ENCODE measurements at regions not wholly inside any gene's neighbourhood (a gene's known extent, or its start where the extent isn't known, plus 50 kb on each side); places are given as distances from the start of the nearest gene placed in this dataset.

DNA sequence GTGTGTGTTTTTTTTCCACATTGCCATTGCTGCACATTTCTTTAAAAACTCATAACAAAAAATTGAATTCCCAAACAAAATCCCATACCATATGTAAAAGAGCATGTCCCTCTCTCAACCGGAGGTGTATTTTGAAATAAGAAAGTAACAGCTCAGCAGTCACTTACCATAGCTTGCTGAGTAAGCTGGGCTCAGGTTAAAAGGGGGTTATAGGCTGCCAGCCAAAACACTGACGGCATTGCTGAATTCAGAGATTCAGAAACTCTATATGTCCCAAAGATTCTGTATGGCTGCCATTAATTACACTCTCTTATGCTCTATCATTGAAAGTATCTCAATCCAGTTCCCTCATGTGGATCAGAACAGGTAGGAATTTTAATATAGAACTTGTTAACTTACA lies 276.0 kb downstream of the FOXG1 start:
- H3K36me3 Mint-ChIP-seq, result no peaks in the 10 kb centered on the region
- H3K4me1 Mint-ChIP-seq, result no peaks in the 10 kb centered on the region
- DNase-seq (ENCODE audit: low spot score in 2 of 2) (no peak), ATAC-seq (no peak)
- no peak overlapping the region for H3K4me3 Mint-ChIP-seq
- no peak overlapping the region for H3K27ac Mint-ChIP-seq
- H3K9me3 Mint-ChIP-seq, result peaks cover 15% of the 10 kb centered on the region

DNA sequence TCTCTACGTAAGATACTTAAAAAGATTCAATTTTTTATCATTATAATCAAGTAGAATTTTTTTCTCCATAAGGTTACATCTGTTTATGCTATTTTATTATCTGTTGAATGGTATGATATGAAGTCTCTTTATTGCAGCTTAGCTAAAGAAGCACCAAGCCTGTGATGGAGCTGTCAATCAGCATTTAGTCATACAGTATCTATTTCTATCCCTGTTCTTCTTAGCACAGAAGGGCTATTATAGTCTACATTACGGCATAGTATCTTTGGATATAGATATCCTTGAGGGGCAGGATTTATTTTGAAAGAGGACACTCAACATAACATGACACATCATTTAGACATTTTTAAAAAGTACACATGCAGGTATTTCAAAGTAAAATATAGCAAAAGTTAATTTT lies 277.1 kb downstream of the FOXG1 start:
- H3K27ac Mint-ChIP-seq, result no peak overlapping the region
- DNase-seq (ENCODE audit: low spot score in 2 of 2), result no peak

DNA sequence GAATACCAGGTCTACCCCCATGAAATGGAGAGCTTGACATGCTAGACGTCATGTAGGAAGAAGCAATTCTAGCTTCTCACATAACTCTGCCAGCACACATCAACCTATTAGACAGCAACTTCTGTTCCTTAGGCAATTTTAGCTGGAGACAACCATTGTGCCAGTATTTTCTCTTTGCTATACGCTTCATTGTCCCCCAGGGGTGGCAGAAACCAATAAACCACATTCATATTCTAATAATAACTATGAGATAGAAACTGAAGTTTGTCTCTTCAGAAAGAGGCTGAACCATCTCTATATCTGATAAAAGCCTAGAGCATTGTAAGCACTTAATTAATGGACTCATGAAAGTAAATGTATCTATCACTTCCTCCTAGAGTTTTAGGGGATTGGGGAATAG lies 278.6 kb downstream of the FOXG1 start:
- Mint-ChIP-seq H3K9me3 (peaks cover 27% of the 10 kb centered on the region), H3K36me3 (no peaks in the 10 kb centered on the region), H3K4me1 (no peaks in the 10 kb centered on the region), H3K4me3 (no peak overlapping the region), H3K27ac (no peak overlapping the region)
- no peak for ATAC-seq
- no peak for DNase-seq (ENCODE audit: low spot score in 2 of 2)

More for the DNA sequence above, 277.1 kb downstream of the FOXG1 start:
- H3K9me3 Mint-ChIP-seq, result peaks cover 22% of the 10 kb centered on the region
- H3K4me1 Mint-ChIP-seq, result no peaks in the 10 kb centered on the region
- no peak overlapping the region for H3K4me3 Mint-ChIP-seq
- no peak for ATAC-seq
- H3K36me3 Mint-ChIP-seq, result no peaks in the 10 kb centered on the region

DNA sequence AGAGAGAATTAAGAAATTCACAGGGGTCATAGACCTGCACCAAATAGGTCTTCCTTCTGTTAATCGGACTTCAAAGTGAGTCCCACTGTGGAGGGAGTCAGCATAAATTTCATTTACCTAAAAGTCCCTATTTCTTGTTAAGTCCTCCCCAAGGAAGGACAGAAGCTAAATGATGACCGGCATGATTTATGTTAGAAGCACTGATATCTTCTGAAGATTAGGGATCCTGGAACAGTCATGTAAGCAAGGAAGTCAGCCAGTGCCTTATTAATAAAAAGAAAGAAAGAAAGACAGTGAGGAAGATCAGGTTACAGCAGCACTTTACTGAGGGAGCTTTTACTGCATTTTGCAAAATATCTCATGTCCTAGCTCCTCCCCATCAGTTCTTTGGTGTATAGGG lies 287.5 kb downstream of the FOXG1 start:
- H3K4me1 Mint-ChIP-seq, result no peaks in the 10 kb centered on the region
- DNase-seq (ENCODE audit: low spot score in 2 of 2) (no peak), ATAC-seq (no peak)
- no peak overlapping the region for H3K27ac Mint-ChIP-seq
- no peak overlapping the region for H3K4me3 Mint-ChIP-seq
- H3K36me3 Mint-ChIP-seq, result no peaks in the 10 kb centered on the region
- peaks cover 6% of the 10 kb centered on the region for H3K9me3 Mint-ChIP-seq

DNA sequence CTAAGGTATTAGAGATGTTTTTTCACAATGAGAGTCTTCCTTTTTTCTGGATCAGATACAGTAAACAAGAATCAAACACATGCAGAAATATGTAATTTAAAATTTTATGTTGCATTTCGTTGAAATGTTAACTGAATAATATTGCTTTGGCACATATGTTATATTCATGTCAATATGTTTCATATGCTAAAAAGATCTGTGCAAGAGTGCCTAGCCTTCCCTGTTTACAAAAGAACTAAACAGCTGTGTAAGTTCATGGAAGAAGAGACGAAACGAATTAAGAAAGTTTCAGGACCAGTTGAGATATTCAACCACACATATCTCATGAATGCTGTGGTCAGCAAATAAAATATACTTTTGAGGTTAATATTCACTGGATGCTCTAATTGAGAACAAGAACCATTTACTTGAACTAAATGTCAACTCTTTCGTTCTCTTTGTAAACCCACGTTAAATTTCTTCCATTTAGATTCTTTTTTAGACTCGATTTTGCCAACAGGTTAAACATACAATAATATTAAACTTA lies 289.5 kb downstream of the FOXG1 start:
- H3K36me3 Mint-ChIP-seq, result no peaks in the 10 kb centered on the region
- no peak for ATAC-seq
- H3K4me1 Mint-ChIP-seq, result no peaks in the 10 kb centered on the region
- no peak for DNase-seq (ENCODE audit: low spot score in 2 of 2)
- no peak overlapping the region for H3K4me3 Mint-ChIP-seq
- peaks cover 8% of the 10 kb centered on the region for H3K9me3 Mint-ChIP-seq
- no peak overlapping the region for H3K27ac Mint-ChIP-seq

DNA sequence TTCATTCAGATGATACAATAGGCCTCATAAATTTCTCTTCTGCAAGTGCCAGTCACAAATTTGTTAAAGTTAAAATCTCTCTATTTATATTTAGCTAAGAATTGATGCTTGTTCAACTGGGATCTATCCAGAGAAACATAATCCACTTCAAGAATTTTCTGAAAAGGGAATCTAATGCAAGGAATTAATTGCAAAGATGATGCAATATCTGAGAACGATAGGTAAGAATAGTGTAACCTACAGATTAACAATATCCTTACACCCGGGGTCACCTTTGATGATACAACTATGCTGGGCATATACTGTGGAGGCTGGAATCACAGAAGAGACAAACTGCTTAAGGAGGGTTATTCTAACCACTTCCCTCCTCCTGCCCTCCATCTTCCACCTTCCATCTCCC lies 295.1 kb downstream of the FOXG1 start:
- ATAC-seq, result no peak
- no peaks in the 10 kb centered on the region for H3K4me1 Mint-ChIP-seq
- H3K9me3 Mint-ChIP-seq, result peaks cover 23% of the 10 kb centered on the region
- no peak overlapping the region for H3K4me3 Mint-ChIP-seq
- no peak for DNase-seq (ENCODE audit: low spot score in 2 of 2)
- no peak overlapping the region for H3K27ac Mint-ChIP-seq
- no peaks in the 10 kb centered on the region for H3K36me3 Mint-ChIP-seq

DNA sequence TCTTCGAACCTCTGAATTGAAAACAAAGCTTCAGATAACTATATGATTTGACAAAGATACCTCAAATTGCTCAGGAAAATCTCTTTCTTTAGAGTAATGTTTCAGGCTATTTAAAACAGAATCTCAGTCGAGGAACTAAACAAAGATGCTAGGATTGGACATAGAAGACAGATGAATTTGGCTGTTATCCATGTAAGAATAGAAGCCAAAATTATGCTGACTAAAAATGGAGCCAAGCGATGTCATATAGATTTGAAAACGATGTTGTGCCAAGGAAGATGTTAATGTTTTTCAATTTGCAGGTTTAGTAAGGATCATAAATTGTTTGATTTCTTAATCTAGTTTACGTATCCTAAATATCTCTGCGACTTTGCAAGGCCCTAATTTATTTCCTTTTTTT lies 295.9 kb downstream of the FOXG1 start:
- no peaks in the 10 kb centered on the region for H3K4me1 Mint-ChIP-seq
- no peak for ATAC-seq

DNA sequence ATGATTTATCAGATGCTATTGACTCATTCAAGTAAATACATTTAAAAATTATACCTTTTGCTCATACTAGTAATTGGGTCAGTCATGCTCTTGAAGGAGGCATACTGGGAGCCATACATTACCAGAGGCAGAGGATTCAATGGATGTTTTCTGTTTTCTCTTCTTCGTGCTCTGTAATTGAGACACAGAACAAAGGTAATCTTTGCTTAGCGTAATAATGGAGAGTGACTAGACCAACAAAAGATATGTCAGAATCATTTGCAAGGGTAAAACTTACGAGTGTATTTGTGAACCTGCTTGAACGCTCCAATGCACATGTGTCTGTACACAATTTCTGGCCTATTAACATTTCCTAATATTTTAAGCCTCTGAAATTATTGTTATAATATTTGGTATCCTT lies 296.4 kb downstream of the FOXG1 start:
- no peak overlapping the region for H3K4me3 Mint-ChIP-seq
- no peak overlapping the region for H3K27ac Mint-ChIP-seq
- H3K4me1 Mint-ChIP-seq, result no peaks in the 10 kb centered on the region
- peaks cover 25% of the 10 kb centered on the region for H3K9me3 Mint-ChIP-seq
- DNase-seq (ENCODE audit: low spot score in 2 of 2) (no peak), ATAC-seq (no peak)
- H3K36me3 Mint-ChIP-seq, result no peaks in the 10 kb centered on the region

More for the DNA sequence above, 295.9 kb downstream of the FOXG1 start:
- DNase-seq (ENCODE audit: low spot score in 2 of 2), result no peak
- no peaks in the 10 kb centered on the region for H3K36me3 Mint-ChIP-seq
- no peak overlapping the region for H3K4me3 Mint-ChIP-seq
- no peak overlapping the region for H3K27ac Mint-ChIP-seq
- H3K9me3 Mint-ChIP-seq, result peaks cover 25% of the 10 kb centered on the region

DNA sequence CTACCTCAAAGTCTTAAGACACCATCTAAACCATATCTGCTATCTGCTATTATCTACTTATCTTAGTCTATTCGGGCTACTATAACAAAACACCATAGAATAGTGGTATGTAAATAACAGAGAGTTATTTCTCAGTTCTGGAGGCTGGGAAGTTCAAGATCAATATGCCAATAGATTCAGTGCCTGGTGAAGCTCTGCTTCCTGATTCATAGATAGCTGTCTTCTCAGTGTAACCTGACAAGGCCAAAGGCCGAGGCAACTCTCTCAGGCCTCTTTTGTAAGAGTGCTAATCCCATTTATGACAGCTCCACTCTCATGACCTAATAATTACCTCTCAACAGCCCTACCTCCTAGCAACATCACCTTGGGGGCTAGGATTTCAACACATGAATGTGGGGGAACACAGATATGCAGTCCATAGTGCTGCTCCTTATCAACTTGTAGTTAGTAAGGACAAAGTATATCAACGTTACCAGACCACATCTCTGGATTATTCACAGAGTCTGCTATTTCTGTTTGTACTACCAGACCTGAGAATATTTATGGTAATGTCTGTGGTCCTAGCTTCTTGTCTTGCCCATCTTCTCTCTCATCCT lies 297.8 kb downstream of the FOXG1 start:
- no peaks in the 10 kb centered on the region for H3K4me1 Mint-ChIP-seq
- H3K9me3 Mint-ChIP-seq, result peaks cover 30% of the 10 kb centered on the region

DNA sequence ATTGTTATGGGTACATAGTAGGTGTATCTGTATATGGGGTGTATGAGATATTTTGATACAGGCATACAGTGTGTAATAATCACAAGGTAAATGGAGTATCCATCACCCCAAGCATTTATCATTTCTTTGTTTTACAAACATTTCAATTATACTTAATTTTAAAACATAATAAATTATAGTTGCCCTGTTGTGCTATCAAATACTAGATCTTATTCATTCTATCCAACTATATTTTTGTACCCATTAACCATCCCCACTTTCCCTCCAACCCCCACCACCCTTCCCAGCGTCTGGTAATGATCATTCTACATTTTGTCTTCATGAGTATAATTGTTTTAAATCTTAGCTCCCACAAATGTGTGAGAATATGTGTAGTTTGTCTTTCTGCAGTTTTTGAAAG lies 302.6 kb downstream of the FOXG1 start:
- Mint-ChIP-seq H3K27ac (no peak overlapping the region), H3K9me3 (peaks cover 27% of the 10 kb centered on the region), H3K4me1 (no peaks in the 10 kb centered on the region), H3K4me3 (no peak overlapping the region), H3K36me3 (no peaks in the 10 kb centered on the region)
- ATAC-seq (no peak), DNase-seq (ENCODE audit: low spot score in 2 of 2) (no peak)

More for the DNA sequence above, 297.8 kb downstream of the FOXG1 start:
- H3K36me3 Mint-ChIP-seq, result no peaks in the 10 kb centered on the region
- DNase-seq (ENCODE audit: low spot score in 2 of 2) (no peak), ATAC-seq (no peak)
- H3K27ac Mint-ChIP-seq, result no peak overlapping the region
- H3K4me3 Mint-ChIP-seq, result no peak overlapping the region

DNA sequence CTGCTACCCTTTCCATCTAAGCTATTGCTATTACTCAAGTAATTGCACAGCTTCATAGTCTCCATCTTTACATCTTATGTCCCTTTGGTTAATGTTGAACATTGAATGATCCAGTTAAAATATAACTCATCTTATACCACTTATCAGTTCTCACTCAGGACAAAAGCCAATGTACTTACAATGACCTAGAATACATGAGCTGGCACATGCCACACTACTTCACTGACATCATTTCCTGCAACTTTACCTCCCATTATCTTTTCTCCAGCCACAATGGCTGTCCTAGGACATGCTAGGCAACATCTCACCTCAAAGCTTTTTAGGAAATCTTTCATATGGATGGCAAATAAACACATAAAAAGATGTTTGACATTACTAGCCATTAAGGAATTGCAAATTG lies 309.2 kb downstream of the FOXG1 start:
- ATAC-seq, result no peak
- peaks cover 32% of the 10 kb centered on the region for H3K9me3 Mint-ChIP-seq

DNA sequence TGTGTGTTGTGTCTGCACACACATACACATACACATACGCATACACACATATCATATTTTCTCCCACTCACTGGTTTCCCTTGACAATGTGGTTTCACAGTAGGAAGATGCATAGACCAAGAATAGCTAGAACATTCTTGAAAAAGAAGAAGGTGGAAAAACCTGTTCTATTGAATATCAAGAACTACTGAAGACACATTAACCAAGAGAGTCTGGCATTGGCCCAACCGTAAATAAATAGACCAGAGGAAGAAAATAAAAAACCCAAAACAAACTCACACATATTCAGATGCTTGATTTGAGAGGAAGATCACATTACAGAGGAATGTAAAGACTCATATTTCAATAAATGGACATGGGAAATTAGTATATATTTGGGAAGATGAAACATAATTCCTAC lies 311.3 kb downstream of the FOXG1 start:
- no peak for ATAC-seq
- Mint-ChIP-seq H3K4me3 (no peak overlapping the region), H3K9me3 (peaks cover 30% of the 10 kb centered on the region), H3K27ac (no peak overlapping the region), H3K4me1 (no peaks in the 10 kb centered on the region), H3K36me3 (no peaks in the 10 kb centered on the region)
- DNase-seq (ENCODE audit: low spot score in 2 of 2), result no peak

More for the DNA sequence above, 309.2 kb downstream of the FOXG1 start:
- Mint-ChIP-seq H3K27ac (no peak overlapping the region), H3K4me3 (no peak overlapping the region), H3K36me3 (no peaks in the 10 kb centered on the region), H3K4me1 (no peaks in the 10 kb centered on the region)
- no peak for DNase-seq (ENCODE audit: low spot score in 2 of 2)

DNA sequence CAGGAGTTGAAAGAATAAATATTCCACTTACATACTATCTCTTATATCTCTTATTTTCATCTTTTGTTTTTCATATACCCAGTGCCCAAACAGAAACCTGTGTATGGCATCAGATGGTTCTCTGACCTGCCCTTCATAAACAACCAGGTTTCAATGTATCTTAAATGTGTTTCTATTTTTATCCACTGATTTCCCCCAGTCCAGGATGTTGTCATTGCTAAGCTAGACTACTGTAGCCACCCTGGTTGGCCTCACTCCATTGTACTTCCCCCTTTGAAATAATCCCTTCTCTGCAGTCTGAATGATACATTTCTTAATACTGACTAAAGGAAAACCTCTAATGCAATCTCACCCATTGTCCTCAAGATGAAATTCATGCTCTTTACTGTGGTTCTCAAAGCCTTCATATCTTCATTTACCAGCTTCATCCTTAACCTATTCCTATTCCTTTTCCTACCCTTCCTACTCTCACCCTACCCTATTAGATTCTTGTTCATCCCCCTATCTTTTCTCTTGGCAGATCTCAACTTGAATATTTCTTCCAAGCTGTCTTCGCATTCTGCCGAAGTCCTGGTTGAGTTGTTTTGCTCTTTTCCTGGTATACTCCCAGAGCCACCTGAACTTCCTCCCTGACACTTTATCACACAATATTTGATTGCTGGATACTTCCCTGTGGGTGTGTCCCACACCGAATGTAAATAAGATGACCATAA lies 312.4 kb downstream of the FOXG1 start:
- H3K36me3 Mint-ChIP-seq, result no peaks in the 10 kb centered on the region
- DNase-seq (ENCODE audit: low spot score in 2 of 2) (no peak), ATAC-seq (no peak)
- no peak overlapping the region for H3K4me3 Mint-ChIP-seq
- no peaks in the 10 kb centered on the region for H3K4me1 Mint-ChIP-seq
- peaks cover 29% of the 10 kb centered on the region for H3K9me3 Mint-ChIP-seq
- no peak overlapping the region for H3K27ac Mint-ChIP-seq

DNA sequence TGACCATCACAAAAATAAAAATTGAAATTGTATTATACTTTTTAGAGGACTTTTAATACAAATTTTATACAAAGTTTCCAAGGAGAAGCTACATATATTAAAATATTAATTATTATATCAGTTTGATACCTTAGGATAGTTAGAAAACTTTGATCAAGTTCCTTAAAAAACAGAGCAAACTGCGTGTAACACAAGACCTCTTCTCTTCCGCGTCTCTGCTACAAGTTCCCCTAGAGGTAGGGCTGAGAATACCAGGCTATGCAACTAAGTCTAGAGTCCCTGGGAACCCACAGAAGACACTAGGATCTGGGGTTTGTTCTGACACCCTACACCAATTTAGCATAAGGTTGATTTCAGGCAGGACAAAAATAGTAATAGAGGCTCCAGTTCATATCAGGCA lies 319.0 kb downstream of the FOXG1 start:
- no peak for ATAC-seq

DNA sequence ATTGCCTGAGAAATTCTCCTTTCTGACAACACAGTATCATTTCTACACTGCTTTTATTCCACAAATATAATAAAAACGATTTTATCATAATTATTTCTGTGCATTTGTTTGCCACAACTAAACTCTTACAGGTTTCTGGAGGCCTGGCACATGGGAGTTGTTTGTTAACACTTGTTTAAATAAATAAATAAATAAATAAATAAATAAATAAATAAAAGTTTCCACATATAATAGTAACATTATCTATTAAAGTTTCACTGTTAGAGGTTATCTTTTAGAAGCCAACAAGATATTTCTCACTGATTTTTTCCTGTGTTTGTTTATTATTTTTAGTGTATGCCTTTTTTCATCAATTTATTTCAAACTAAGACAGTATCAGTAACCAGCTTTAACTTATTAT lies 323.3 kb downstream of the FOXG1 start:
- Mint-ChIP-seq H3K9me3 (peaks cover 28% of the 10 kb centered on the region), H3K36me3 (no peaks in the 10 kb centered on the region), H3K27ac (no peak overlapping the region), H3K4me3 (no peak overlapping the region), H3K4me1 (no peaks in the 10 kb centered on the region)
- ATAC-seq, result no peak
- DNase-seq (ENCODE audit: low spot score in 2 of 2), result no peak

More for the DNA sequence above, 319.0 kb downstream of the FOXG1 start:
- no peak overlapping the region for H3K27ac Mint-ChIP-seq
- no peak overlapping the region for H3K4me3 Mint-ChIP-seq
- no peaks in the 10 kb centered on the region for H3K4me1 Mint-ChIP-seq
- no peaks in the 10 kb centered on the region for H3K36me3 Mint-ChIP-seq
- H3K9me3 Mint-ChIP-seq, result peaks cover 27% of the 10 kb centered on the region
- DNase-seq (ENCODE audit: low spot score in 2 of 2), result no peak

DNA sequence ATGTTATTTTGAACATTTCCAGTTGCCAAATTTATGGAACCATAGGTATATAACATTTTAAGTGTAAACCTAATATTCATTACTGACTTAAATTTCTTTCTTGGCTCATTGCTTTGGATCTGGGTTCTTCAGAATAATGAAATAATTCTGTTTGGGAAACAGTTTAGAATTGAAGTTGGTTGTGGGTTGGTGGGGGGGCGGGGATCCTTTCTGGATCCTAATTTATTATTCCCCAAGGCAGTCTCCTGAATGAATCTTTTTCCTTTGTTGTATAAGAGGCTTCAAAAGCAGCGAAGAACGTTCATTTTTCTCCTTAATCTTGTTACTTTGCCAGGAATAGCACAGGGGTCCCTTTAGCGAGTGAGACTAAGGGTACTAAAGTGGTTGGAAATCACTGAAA lies 325.5 kb downstream of the FOXG1 start:
- no peaks in the 10 kb centered on the region for H3K4me1 Mint-ChIP-seq
- peaks cover 32% of the 10 kb centered on the region for H3K9me3 Mint-ChIP-seq
- H3K27ac Mint-ChIP-seq, result no peak overlapping the region
- DNase-seq (ENCODE audit: low spot score in 2 of 2) (no peak), ATAC-seq (no peak)
- no peaks in the 10 kb centered on the region for H3K36me3 Mint-ChIP-seq
- no peak overlapping the region for H3K4me3 Mint-ChIP-seq

Measured in stimulated activated effector memory CD8-positive, alpha-beta T cell treated with anti-CD3 and anti-CD28 coated beads, Interleukin-12 subunit alpha, Interleukin-12 subunit beta, amount 100 ng/mL, for 72 hours (primary cell).